ENCODE measurements at regions not wholly inside any gene's neighbourhood (a gene's known extent, or its start where the extent isn't known, plus 50 kb on each side); places are given as distances from the start of the nearest gene placed in this dataset.

- TF ChIP-seq CTCF (IDR thresholded peaks at IDR 0.05) = no peak
- TF ChIP-seq POLR2A (IDR thresholded peaks at IDR 0.05) = no peak
Measured at GRCh38 chr5:128615578-128615977, 77.5 kb upstream of the FBN2 start.

All from esophagus squamous epithelium (tissue), 4 donors.